OCI-LY1 (cell line): ENCODE measurements at regions not wholly inside any gene's neighbourhood (a gene's known extent, or its start where the extent isn't known, plus 50 kb on each side); places are given as distances from the start of the nearest gene placed in this dataset.

Experiments
- CTCF ChIP-seq: fragments of 200-600 bp; sonication (generic), shearing (Covaris generic); IDR thresholded peaks from 2 replicates; pipeline ENCODE4 v1.5.1; 2017; ENCODE audit warnings: mild to moderate bottlenecking, antibody characterized with exemption, low read length, moderate library complexity, mixed read lengths
- EZH2 ChIP-seq: fragments of 200-600 bp; sonication (generic), shearing (Covaris generic); IDR thresholded peaks from 2 replicates; pipeline ENCODE4 v1.8.0; 2017; ENCODE audit warnings: borderline replicate concordance, mixed run types, mild to moderate bottlenecking, antibody characterized with exemption, low read length, moderate library complexity, mixed read lengths

- TF ChIP-seq CTCF (no peak), EZH2 (no peak)
These were observed 315.8 kb upstream of the POU5F2 start for GRCh38 chr5:94057217-94057616.
